Liver (tissue), 8 donors: ENCODE measurements at regions not wholly inside any gene's neighbourhood (a gene's known extent, or its start where the extent isn't known, plus 50 kb on each side); places are given as distances from the start of the nearest gene placed in this dataset.

Experiments used
- DNase-seq: peaks from one replicate; pipeline ENCODE4 v3.0.0-alpha.2; 2017; ENCODE audit warnings: low spot score
- H3K27ac ChIP-seq, 2 donors: one replicate each; pipeline ENCODE4 v1.7.0; 2013; ENCODE audit warnings: inconsistent platforms in 2 of 2, low read length in 2 of 2, control low read depth in 1 of 2, low read depth in 1 of 2, mild to moderate bottlenecking in 1 of 2
- H3K27me3 ChIP-seq, 4 donors: one replicate each; pipeline versions ENCODE4 v1.6.1 to v1.7.0; 2013; ENCODE audit warnings: low read length in 3 of 4, inconsistent platforms in 1 of 4, mild to moderate bottlenecking in 1 of 4, moderate library complexity in 1 of 4; ENCODE audit not compliant: control insufficient read depth in 4 of 4, insufficient read depth in 4 of 4
- H3K36me3 ChIP-seq, 4 donors: one replicate each; pipeline versions ENCODE4 v1.6.1 to v1.7.0; 2013; ENCODE audit warnings: low read length in 3 of 4, mild to moderate bottlenecking in 3 of 4, low read depth in 1 of 4, moderate library complexity in 1 of 4; ENCODE audit not compliant: control insufficient read depth in 4 of 4, insufficient read depth in 3 of 4
- H3K4me1 ChIP-seq, 4 donors: one replicate each; pipeline versions ENCODE4 v1.6.1 to v1.7.0; 2013; ENCODE audit warnings: low read length in 3 of 4, mild to moderate bottlenecking in 3 of 4, moderate library complexity in 1 of 4; ENCODE audit not compliant: control insufficient read depth in 4 of 4, insufficient read depth in 4 of 4
- H3K4me3 ChIP-seq, 3 donors: one replicate each; pipeline versions ENCODE4 v1.6.1 to v1.7.0; 2013; ENCODE audit warnings: low read length in 3 of 3, control low read depth in 1 of 3, low read depth in 1 of 3, mild to moderate bottlenecking in 1 of 3
- H3K9ac ChIP-seq, 2 donors: one replicate each; pipeline ENCODE4 v1.7.0; 2013; ENCODE audit warnings: low read length in 2 of 2, mild to moderate bottlenecking in 2 of 2, moderate library complexity in 2 of 2, control low read depth in 1 of 2, low read depth in 1 of 2
- H3K9me3 ChIP-seq, 4 donors: one replicate each; pipeline versions ENCODE4 v1.6.1 to v1.7.0; 2013; ENCODE audit warnings: low read length in 3 of 4; ENCODE audit not compliant: control insufficient read depth in 4 of 4
- ATF3 ChIP-seq: IDR thresholded peaks from 2 replicates; pipeline ENCODE4 v1.6.1; 2016; ENCODE audit warnings: antibody characterized with exemption
- CTCF ChIP-seq: fragments of 150-350 bp; IDR thresholded peaks from 2 replicates; pipeline ENCODE4 v1.5.1; 2017; ENCODE audit warnings: improper control_type of control experiment, low read depth, low read length; ENCODE audit not compliant: missing input control
- EGR1 ChIP-seq, 2 donors: IDR thresholded peaks; 2 replicates each; pipeline ENCODE4 v1.6.1; 2016 to 2018; ENCODE audit warnings: antibody characterized with exemption in 2 of 2, low read depth in 2 of 2
- FOXA1 ChIP-seq: IDR thresholded peaks from 2 replicates; pipeline ENCODE4 v1.6.1; 2016; ENCODE audit warnings: antibody characterized with exemption
- GABPA ChIP-seq, 2 donors: IDR thresholded peaks in 1 of 2; conservative IDR thresholded peaks in 1 of 2; 2 replicates each; pipeline ENCODE4 v1.6.1; 2016; ENCODE audit warnings: antibody characterized with exemption in 2 of 2, mild to moderate bottlenecking in 1 of 2, moderate library complexity in 1 of 2
- JUND ChIP-seq, 2 donors: IDR thresholded peaks; 2 replicates each; pipeline ENCODE4 v1.6.1; 2016; ENCODE audit warnings: antibody characterized with exemption in 2 of 2
- NR2F2 ChIP-seq: IDR thresholded peaks from 2 replicates; pipeline ENCODE4 v1.6.1; 2016; ENCODE audit warnings: antibody characterized with exemption
- REST ChIP-seq: IDR thresholded peaks from 2 replicates; pipeline ENCODE4 v1.6.1; 2016; ENCODE audit warnings: antibody characterized with exemption, mild to moderate bottlenecking
- SP1 ChIP-seq: IDR thresholded peaks from 2 replicates; pipeline ENCODE4 v1.6.1; 2018; ENCODE audit warnings: antibody characterized with exemption, mild to moderate bottlenecking
- TAF1 ChIP-seq: conservative IDR thresholded peaks from 2 replicates; pipeline ENCODE4 v1.6.1; 2016; ENCODE audit warnings: antibody characterized with exemption, mild to moderate bottlenecking
- YY1 ChIP-seq: IDR thresholded peaks from 2 replicates; pipeline ENCODE4 v1.6.1; 2016; ENCODE audit warnings: antibody characterized with exemption, mild to moderate bottlenecking
- WGBS: extraction: QIAGEN DNeasy Blood & Tissue Kit; methylation state at CpG from one replicate; pipeline ENCODE4 v1.1.7; 2013; 5-methylcytosine and 5-hydroxymethylcytosine counted together
- TF ChIP-seq, protein P1 (sequence below): IDR thresholded peaks from 2 replicates; pipeline ENCODE4 v1.6.1; 2016; ENCODE audit warnings: antibody characterized with exemption
- donor health status: healthy.
- donor health status: healthy.
- donor health status: healthy.
- donor health status: healthy.
- donor health status: healthy.

DNA sequence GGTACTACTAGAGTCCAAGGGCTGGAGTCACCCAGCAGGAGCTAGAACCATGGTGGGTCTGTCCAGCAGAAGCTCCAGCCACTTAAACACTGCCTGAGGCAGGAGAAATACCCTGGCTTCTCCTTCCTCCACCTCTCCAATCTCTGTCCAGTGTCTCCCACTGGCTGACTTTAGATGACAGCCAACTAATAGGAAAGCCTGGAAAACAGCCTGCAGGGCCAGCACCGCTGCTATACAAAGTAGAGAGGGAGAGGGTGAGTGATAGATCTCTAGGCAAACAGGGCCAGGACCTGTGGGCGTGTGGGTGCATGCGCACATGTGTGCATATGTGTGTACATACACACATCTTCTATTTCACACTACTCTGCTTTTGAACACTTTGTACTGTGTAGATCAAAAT is 56.5 kb upstream of the ATP8A1 start:
- Histone ChIP-seq H3K4me1 (no peaks in the 10 kb centered on the region), H3K36me3 (no peaks in the 10 kb centered on the region), H3K9ac (no peak overlapping the region), H3K4me3 (no peak overlapping the region), H3K9me3 (no peaks in the 10 kb centered on the region), H3K27me3 (peaks cover 0 to 2% (median 2%) of the 10 kb centered on the region in 4 donors), H3K27ac (no peak overlapping the region)
- no peak for DNase-seq
- no peak for TF ChIP-seq TAF1
- TF ChIP-seq GABPA (IDR thresholded peaks at IDR 0.05 in 1 of 2, conservative IDR thresholded peaks at IDR 0.05 in 1 of 2), result no peak
- no peak for TF ChIP-seq SP1
- TF ChIP-seq, protein P1, sequence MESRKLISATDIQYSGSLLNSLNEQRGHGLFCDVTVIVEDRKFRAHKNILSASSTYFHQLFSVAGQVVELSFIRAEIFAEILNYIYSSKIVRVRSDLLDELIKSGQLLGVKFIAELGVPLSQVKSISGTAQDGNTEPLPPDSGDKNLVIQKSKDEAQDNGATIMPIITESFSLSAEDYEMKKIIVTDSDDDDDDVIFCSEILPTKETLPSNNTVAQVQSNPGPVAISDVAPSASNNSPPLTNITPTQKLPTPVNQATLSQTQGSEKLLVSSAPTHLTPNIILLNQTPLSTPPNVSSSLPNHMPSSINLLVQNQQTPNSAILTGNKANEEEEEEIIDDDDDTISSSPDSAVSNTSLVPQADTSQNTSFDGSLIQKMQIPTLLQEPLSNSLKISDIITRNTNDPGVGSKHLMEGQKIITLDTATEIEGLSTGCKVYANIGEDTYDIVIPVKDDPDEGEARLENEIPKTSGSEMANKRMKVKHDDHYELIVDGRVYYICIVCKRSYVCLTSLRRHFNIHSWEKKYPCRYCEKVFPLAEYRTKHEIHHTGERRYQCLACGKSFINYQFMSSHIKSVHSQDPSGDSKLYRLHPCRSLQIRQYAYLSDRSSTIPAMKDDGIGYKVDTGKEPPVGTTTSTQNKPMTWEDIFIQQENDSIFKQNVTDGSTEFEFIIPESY, result no peak
- TF ChIP-seq EGR1 (IDR thresholded peaks at IDR 0.05; ENCODE audit: low read depth in 2 of 2), result no peak
- WGBS, result 86% methylated on average over 3 of the region's 3 CpGs

- DNase-seq, result no peak
- no peak overlapping the region for H3K4me3 ChIP-seq
- H3K36me3 ChIP-seq, result no peaks in the 10 kb centered on the region
- no peak overlapping the region for H3K9ac ChIP-seq
- H3K9me3 ChIP-seq, result no peaks in the 10 kb centered on the region
- peaks cover 0 to 2% (median 2%) of the 10 kb centered on the region in 4 donors for H3K27me3 ChIP-seq
- no peak overlapping the region for H3K27ac ChIP-seq
- 89% methylated on average over 2 of the region's 2 CpGs for WGBS
- H3K4me1 ChIP-seq, result no peaks in the 10 kb centered on the region
- TF ChIP-seq REST (no peak), EGR1 (IDR thresholded peaks at IDR 0.05; ENCODE audit: low read depth in 2 of 2) (no peak), YY1 (no peak), TAF1 (no peak), FOXA1 (no peak), JUND (IDR thresholded peaks at IDR 0.05) (no peak), CTCF (no peak), NR2F2 (no peak), GABPA (IDR thresholded peaks at IDR 0.05 in 1 of 2, conservative IDR thresholded peaks at IDR 0.05 in 1 of 2) (no peak), ATF3 (no peak)
- TF ChIP-seq, protein P1, result no peak
These were observed 55.9 kb upstream of the ATP8A1 start for GRCh38 chr4:42712854-42713253.
